ENCODE measurements at regions not wholly inside any gene's neighbourhood (a gene's known extent, or its start where the extent isn't known, plus 50 kb on each side); places are given as distances from the start of the nearest gene placed in this dataset.

GRCh38 chr17:79506150-79506870, 104.5 kb downstream of the RBFOX3 start:
- no peak for DNase-seq

- DNase-seq = no peak
Measured at GRCh38 chr17:79505199-79505598, 105.7 kb downstream of the RBFOX3 start.

GRCh38 chr17:79504181-79504605, 106.7 kb downstream of the RBFOX3 start:
- DNase-seq = peak in 14 of 58 donors; percentile 5 to 71 (median 34)

GRCh38 chr17:79503126-79503839, 107.6 kb downstream of the RBFOX3 start:
- no peak for DNase-seq

- no peak for DNase-seq
Measured at GRCh38 chr17:79501910-79502309, 108.9 kb downstream of the RBFOX3 start.

GRCh38 chr17:79500745-79501618, 109.9 kb downstream of the RBFOX3 start:
- no peak for DNase-seq

- DNase-seq = no peak
Measured at GRCh38 chr17:79498854-79499253, 112.0 kb downstream of the RBFOX3 start.

GRCh38 chr17:79497777-79498348, 113.0 kb downstream of the RBFOX3 start:
- DNase-seq = no peak

- no peak for DNase-seq
Measured at GRCh38 chr17:79496422-79497005, 114.3 kb downstream of the RBFOX3 start.

- no peak for DNase-seq
Measured at GRCh38 chr17:79495665-79496064, 115.2 kb downstream of the RBFOX3 start.

- no peak for DNase-seq
Measured at GRCh38 chr17:79491006-79491405, 119.8 kb downstream of the RBFOX3 start.

- DNase-seq = no peak
Measured at GRCh38 chr17:79490530-79490929, 120.3 kb downstream of the RBFOX3 start.

GRCh38 chr17:79487149-79487548, 123.7 kb downstream of the RBFOX3 start:
- DNase-seq = no peak

GRCh38 chr17:79485991-79486390, 124.9 kb downstream of the RBFOX3 start:
- no peak for DNase-seq

GRCh38 chr17:79485419-79485985, 125.3 kb downstream of the RBFOX3 start:
- DNase-seq = no peak

GRCh38 chr17:79484600-79485418, 126.0 kb downstream of the RBFOX3 start:
- no peak for DNase-seq

GRCh38 chr17:79483842-79484241, 127.0 kb downstream of the RBFOX3 start:
- DNase-seq = no peak

GRCh38 chr17:79482727-79483521, 127.9 kb downstream of the RBFOX3 start:
- DNase-seq = no peak

GRCh38 chr17:79479876-79480275, 131.0 kb downstream of the RBFOX3 start:
- DNase-seq = no peak
